Mucosa of descending colon (tissue), 3 donors: ENCODE measurements at regions not wholly inside any gene's neighbourhood (a gene's known extent, or its start where the extent isn't known, plus 50 kb on each side); places are given as distances from the start of the nearest gene placed in this dataset.

Experiments used
- ATAC-seq: fragments of 200-7000 bp; cut with Tn5 transposase; one replicate; pipeline ENCODE4 v1.9.1; 2020; ENCODE audit warnings: mild to moderate bottlenecking, moderate library complexity
- DNase-seq, 3 donors: peaks; one replicate each; pipeline ENCODE4 v3.0.0-alpha.2; 2020
- H3K36me3 ChIP-seq: fragments of 200-600 bp; one replicate; pipeline ENCODE4 v1.8.0; 2021; ENCODE audit warnings: low read depth, mild to moderate bottlenecking
- H3K4me1 ChIP-seq: fragments of 200-600 bp; one replicate; pipeline ENCODE4 v1.8.0; 2021; ENCODE audit warnings: low read depth, mild to moderate bottlenecking
- H3K4me3 ChIP-seq: fragments of 200-600 bp; one replicate; pipeline ENCODE4 v1.8.0; 2021; ENCODE audit warnings: mild to moderate bottlenecking
- H3K9me3 ChIP-seq: fragments of 200-600 bp; one replicate; pipeline ENCODE4 v1.8.0; 2021; ENCODE audit warnings: mild to moderate bottlenecking
- CTCF ChIP-seq: fragments of 200-600 bp; IDR thresholded peaks from one replicate; pipeline ENCODE4 v1.8.0; 2022; ENCODE audit warnings: antibody characterized with exemption, mild to moderate bottlenecking
- intact Hi-C, 2 donors: fragments of 100-400 bp; cut with DNase I in 1 of 2; cut with micrococcal nuclease in 1 of 2; formaldehyde crosslinking; loops; one replicate each; pipeline versions ENCODE4 v1.11.0 to v1.11.1; 2022; cut with DNase I, micrococcal nuclease
- donor health status: DM: no; HTN: no; CAD: no; lungs with moderate emphysema.
- donor health status: DM: no; HTN: no; CAD: no.
- donor health status: DM: no; HTN: yes; CAD: no.

DNA sequence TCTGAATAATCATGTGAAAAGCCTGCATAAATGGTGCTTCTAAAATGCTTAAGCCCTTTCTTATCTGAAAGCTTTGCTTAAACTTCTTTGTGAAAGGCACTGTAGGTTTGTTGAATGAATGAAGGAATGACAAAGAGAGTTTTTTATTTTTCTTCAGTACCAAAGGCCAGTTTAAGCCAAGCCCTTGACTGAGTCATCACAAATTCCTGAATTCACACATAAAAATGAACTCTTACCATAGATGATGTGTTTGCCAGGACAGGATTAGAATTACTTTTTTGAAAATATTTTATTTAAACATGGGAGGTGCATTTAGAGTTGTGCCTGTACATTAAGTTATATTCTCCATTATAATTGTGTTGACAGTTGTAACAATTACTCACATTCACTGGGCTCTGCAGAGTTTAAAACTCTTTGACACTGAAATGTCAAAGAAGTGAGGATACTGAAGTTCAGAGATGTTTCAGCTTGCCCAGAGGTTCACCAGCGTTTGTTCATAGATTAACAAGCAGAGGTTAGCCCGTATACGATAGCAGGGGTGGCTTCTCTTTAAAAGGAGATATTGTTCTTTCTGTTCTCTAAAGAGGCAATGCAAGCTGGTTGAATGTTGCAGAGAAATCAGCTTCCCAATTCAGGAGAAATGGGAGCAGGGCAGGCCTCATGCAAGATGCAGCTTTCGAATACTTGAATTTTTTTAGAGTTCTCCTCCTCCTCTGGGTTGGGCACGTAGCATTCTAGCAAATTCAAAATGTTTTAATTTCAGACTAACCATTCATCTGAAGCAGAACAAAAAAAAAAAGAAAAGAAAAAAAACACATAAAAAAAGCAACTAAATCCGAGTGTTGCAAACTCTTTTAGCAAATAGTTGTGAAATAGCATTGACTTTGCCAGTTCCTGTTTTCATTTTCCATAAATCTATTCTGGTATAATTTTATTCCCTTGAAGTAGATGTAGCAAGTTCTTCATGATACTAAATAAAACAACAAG lies 358.7 kb upstream of the KLF4 start:
- H3K9me3 ChIP-seq, result no peaks in the 10 kb centered on the region
- no peak overlapping the region for H3K4me3 ChIP-seq
- intact Hi-C loops, result no loop called here
- no peaks in the 10 kb centered on the region for H3K36me3 ChIP-seq
- DNase-seq (no peak), ATAC-seq (peak; percentile 46)
- no peaks in the 10 kb centered on the region for H3K4me1 ChIP-seq
- no peak for TF ChIP-seq CTCF

DNA sequence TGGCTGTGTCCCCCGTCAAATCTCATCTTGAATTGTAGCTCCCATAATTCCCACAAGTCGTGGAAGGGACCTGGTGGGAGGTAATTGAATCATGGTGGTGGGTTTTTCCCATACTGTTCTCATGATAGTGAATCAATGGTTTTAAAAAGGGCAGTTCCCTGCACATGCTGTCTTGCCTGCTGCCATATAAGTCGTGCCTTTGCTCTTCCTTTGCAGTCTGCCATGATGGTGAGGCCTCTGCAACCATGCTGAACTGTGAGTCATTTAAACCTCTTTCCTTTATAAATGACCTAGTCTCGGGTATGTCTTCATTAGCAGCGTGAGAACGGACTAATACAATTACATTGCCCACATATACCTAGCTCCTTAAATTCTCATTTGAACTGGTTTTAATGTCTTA lies 353.0 kb upstream of the KLF4 start:
- no peak for TF ChIP-seq CTCF
- no peaks in the 10 kb centered on the region for H3K9me3 ChIP-seq
- intact Hi-C loops, result no loop called here

GRCh38 chr9:107841076-107841475 lies 351.5 kb upstream of the KLF4 start:
- H3K36me3 ChIP-seq, result no peaks in the 10 kb centered on the region
- H3K9me3 ChIP-seq, result no peaks in the 10 kb centered on the region
- no peak overlapping the region for H3K4me3 ChIP-seq
- TF ChIP-seq CTCF, result no peak
- no peaks in the 10 kb centered on the region for H3K4me1 ChIP-seq
- intact Hi-C loops, result no loop called here
- DNase-seq, result no peak
- ATAC-seq, result no peak

More for the DNA sequence above, 353.0 kb upstream of the KLF4 start:
- no peak overlapping the region for H3K4me3 ChIP-seq
- H3K4me1 ChIP-seq, result no peaks in the 10 kb centered on the region
- DNase-seq (no peak), ATAC-seq (no peak)
- H3K36me3 ChIP-seq, result no peaks in the 10 kb centered on the region

DNA sequence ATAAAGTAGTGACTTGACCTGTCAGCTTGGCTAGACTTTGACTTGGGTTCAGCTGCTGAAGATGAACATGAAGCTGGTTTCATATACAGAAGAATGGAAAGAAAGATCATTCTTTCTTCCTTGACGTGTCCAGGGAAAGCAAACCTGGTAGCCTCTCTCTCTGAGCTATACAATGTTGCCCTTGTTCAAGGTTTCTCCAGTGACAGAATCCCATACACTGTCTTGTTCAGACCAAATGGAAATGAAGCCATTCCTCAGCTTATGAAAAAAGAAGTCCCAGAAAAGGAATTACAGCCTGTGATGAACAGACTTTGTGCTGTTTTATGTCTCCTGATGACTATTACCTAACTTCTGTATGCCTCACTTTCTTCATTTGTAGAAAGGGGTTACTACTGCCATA lies 349.8 kb upstream of the KLF4 start:
- no peak for TF ChIP-seq CTCF
- DNase-seq (no peak), ATAC-seq (no peak)
- no peaks in the 10 kb centered on the region for H3K9me3 ChIP-seq
- no peaks in the 10 kb centered on the region for H3K36me3 ChIP-seq
- H3K4me1 ChIP-seq, result no peaks in the 10 kb centered on the region
- no peak overlapping the region for H3K4me3 ChIP-seq
- intact Hi-C loops, result no loop called here

GRCh38 chr9:107838766-107839165 lies 349.2 kb upstream of the KLF4 start:
- Histone ChIP-seq H3K4me3 (no peak overlapping the region), H3K4me1 (no peaks in the 10 kb centered on the region), H3K9me3 (no peaks in the 10 kb centered on the region), H3K36me3 (no peaks in the 10 kb centered on the region)
- intact Hi-C loops, result no loop called here
- no peak for TF ChIP-seq CTCF
- no peak for DNase-seq
- ATAC-seq, result no peak
